OCI-LY7 (cell line): ENCODE measurements at regions not wholly inside any gene's neighbourhood (a gene's known extent, or its start where the extent isn't known, plus 50 kb on each side); places are given as distances from the start of the nearest gene placed in this dataset.
A peak's percentile ranks its signal among the peaks of the same experiment; 100 is the strongest.

Source experiments
- BruUV-seq: library from RNA; stranded (reverse); fragments of 400-500 nt; replicated peaks from 2 replicates; lab custom pipeline; 2021; lab: Mats Ljungman, UMichigan
- CTCF ChIA-PET: fragments of 300-600 bp; sonication (Branson Sonifier 250); formaldehyde crosslinking; loops from one replicate; lab custom pipeline; 2022; ENCODE audit warnings: antibody characterized with exemption; ENCODE audit not compliant: unreplicated experiment; lab: Charles Lee
- POLR2A ChIA-PET: fragments of 300-600 bp; sonication (Branson Sonifier 250); formaldehyde crosslinking; loops from one replicate; lab custom pipeline; 2022; ENCODE audit warnings: antibody characterized with exemption; lab: Charles Lee
- DNase-seq: peaks from one replicate; pipeline ENCODE4 v3.0.0-alpha.2; 2015; ENCODE audit warnings: low spot score
- H2AFZ ChIP-seq: fragments of 200-600 bp; sonication (generic), shearing (Covaris generic); 2 replicates; pipeline ENCODE4 v1.6.1; 2014; ENCODE audit warnings: mild to moderate bottlenecking, antibody characterized with exemption, low read length, moderate library complexity
- H3K27ac ChIP-seq: fragments of 200-600 bp; sonication (generic); 2 replicates; pipeline ENCODE4 v1.5.1; 2014; ENCODE audit warnings: mixed run types, low read depth, mild to moderate bottlenecking, moderate library complexity, low read length, inconsistent platforms; ENCODE audit not compliant: poor library complexity, severe bottlenecking
- H3K36me3 ChIP-seq: fragments of 200-600 bp; sonication (generic); 2 replicates; pipeline ENCODE4 v1.6.1; 2014; ENCODE audit warnings: mild to moderate bottlenecking, antibody characterized with exemption, low read length, moderate library complexity, mixed read lengths; ENCODE audit not compliant: insufficient read depth
- H3K4me1 ChIP-seq: fragments of 200-600 bp; sonication (generic); 2 replicates; pipeline ENCODE4 v1.5.1; 2014; ENCODE audit warnings: mild to moderate bottlenecking, low read length; ENCODE audit not compliant: insufficient read depth, poor library complexity, severe bottlenecking
- H3K4me2 ChIP-seq: fragments of 200-600 bp; sonication (generic); 2 replicates; pipeline ENCODE4 v1.6.1; 2014; ENCODE audit warnings: mild to moderate bottlenecking, low read length
- H3K4me3 ChIP-seq: fragments of 200-600 bp; sonication (generic); 2 replicates; pipeline ENCODE4 v1.5.1; 2014; ENCODE audit warnings: mild to moderate bottlenecking, low read depth, low read length; ENCODE audit not compliant: poor library complexity, severe bottlenecking
- H3K79me2 ChIP-seq: fragments of 200-600 bp; sonication (generic); 2 replicates; pipeline ENCODE4 v1.6.1; 2016; ENCODE audit warnings: low read depth, mild to moderate bottlenecking, low read length, moderate library complexity, mixed read lengths; ENCODE audit not compliant: insufficient read depth
- H3K9me2 ChIP-seq: fragments of 200-600 bp; sonication (generic); 2 replicates; pipeline ENCODE4 v1.6.1; 2016; ENCODE audit warnings: mild to moderate bottlenecking, low read length, mixed read lengths; ENCODE audit not compliant: insufficient read depth
- H3K9me3 ChIP-seq: fragments of 200-600 bp; sonication (generic); 2 replicates; pipeline ENCODE4 v1.6.1; 2014; ENCODE audit warnings: mild to moderate bottlenecking, mixed run types, low read length, mixed read lengths
- H4K20me1 ChIP-seq: fragments of 200-600 bp; sonication (generic); 2 replicates; pipeline ENCODE4 v1.6.1; 2014; ENCODE audit warnings: mild to moderate bottlenecking, antibody characterized with exemption, low read length, moderate library complexity, mixed read lengths; ENCODE audit not compliant: insufficient read depth
- CTCF ChIP-seq: fragments of 200-600 bp; sonication (generic); conservative IDR thresholded peaks from 2 replicates; pipeline ENCODE4 v1.5.1; 2014; ENCODE audit warnings: mild to moderate bottlenecking, antibody characterized with exemption, low read length, moderate library complexity, mixed read lengths
- EZH2phosphoT487 ChIP-seq: fragments of 200-600 bp; sonication (generic); IDR thresholded peaks from 2 replicates; pipeline ENCODE4 v1.6.1; 2018; ENCODE audit warnings: low read depth, borderline replicate concordance, mild to moderate bottlenecking, mixed run types, antibody characterized with exemption, low read length, moderate library complexity, mixed read lengths
- intact Hi-C: fragments of 100-400 bp; cut with micrococcal nuclease; formaldehyde crosslinking; loops from one replicate; pipeline ENCODE4 v1.10.0; 2022; ENCODE audit not compliant: unreplicated experiment

GRCh38 chrX:63058204-63058603 is 292.9 kb downstream of the SPIN4 start:
- H4K20me1 ChIP-seq = no peaks in the 10 kb centered on the region
- H3K36me3 ChIP-seq = no peaks in the 10 kb centered on the region
- no peak overlapping the region for H3K4me3 ChIP-seq
- no peak overlapping the region for H3K27ac ChIP-seq
- CTCF ChIA-PET = no interaction called here
- intact Hi-C loops = no loop called here
- no peaks in the 10 kb centered on the region for H3K4me1 ChIP-seq
- no peak overlapping the region for H2AFZ ChIP-seq
- no peaks in the 10 kb centered on the region for H3K79me2 ChIP-seq
- BruUV-seq = no TSS peak
- no peak for TF ChIP-seq CTCF
- no peak for TF ChIP-seq EZH2phosphoT487
- no peaks in the 10 kb centered on the region for H3K9me3 ChIP-seq
- no peak for DNase-seq
- no peaks in the 10 kb centered on the region for H3K9me2 ChIP-seq
- POLR2A ChIA-PET = interaction anchor here (0.6 kb wide), 1 partner anchor 983 kb away, joined by 3 read pairs; no protein-coding TSS in a partner anchor
- H3K4me2 ChIP-seq = no peak overlapping the region

GRCh38 chrX:63050225-63050624 is 300.9 kb downstream of the SPIN4 start:
- H4K20me1 ChIP-seq = no peaks in the 10 kb centered on the region
- no TSS peak for BruUV-seq
- H3K4me3 ChIP-seq = no peak overlapping the region
- no peak overlapping the region for H2AFZ ChIP-seq
- TF ChIP-seq EZH2phosphoT487 (no peak), CTCF (peak; percentile 42; the same call in 1 of the 2 replicates)
- ChIA-PET CTCF (no interaction called here), POLR2A (no interaction called here)
- H3K4me2 ChIP-seq = no peak overlapping the region
- H3K36me3 ChIP-seq = no peaks in the 10 kb centered on the region
- no peaks in the 10 kb centered on the region for H3K9me3 ChIP-seq
- no peaks in the 10 kb centered on the region for H3K9me2 ChIP-seq
- H3K27ac ChIP-seq = no peak overlapping the region
- intact Hi-C loops = no loop called here
- no peaks in the 10 kb centered on the region for H3K79me2 ChIP-seq
- H3K4me1 ChIP-seq = no peaks in the 10 kb centered on the region
- peak; percentile 0 for DNase-seq

- ChIA-PET CTCF (no interaction called here), POLR2A (no interaction called here)
- H3K4me2 ChIP-seq = no peak overlapping the region
- no peaks in the 10 kb centered on the region for H4K20me1 ChIP-seq
- no peaks in the 10 kb centered on the region for H3K9me2 ChIP-seq
- TF ChIP-seq EZH2phosphoT487 = no peak
- H3K4me3 ChIP-seq = no peak overlapping the region
- no peak overlapping the region for H2AFZ ChIP-seq
- no TSS peak for BruUV-seq
- H3K27ac ChIP-seq = no peak overlapping the region
- H3K9me3 ChIP-seq = no peaks in the 10 kb centered on the region
- intact Hi-C loops = no loop called here
- no peaks in the 10 kb centered on the region for H3K4me1 ChIP-seq
- DNase-seq = no peak
- H3K36me3 ChIP-seq = no peaks in the 10 kb centered on the region
- no peaks in the 10 kb centered on the region for H3K79me2 ChIP-seq
These were observed 318.3 kb downstream of the SPIN4 start for GRCh38 chrX:63032811-63033210.
